NB4 (cell line): ENCODE measurements at regions not wholly inside any gene's neighbourhood (a gene's known extent, or its start where the extent isn't known, plus 50 kb on each side); places are given as distances from the start of the nearest gene placed in this dataset.

Source experiments
- MYC ChIP-seq: IDR thresholded peaks from 2 replicates; pipeline ENCODE4 v1.6.1; 2011; ENCODE audit warnings: low read depth, low read length
- POLR2A ChIP-seq: IDR thresholded peaks from 2 replicates; pipeline ENCODE4 v1.6.1; 2011; ENCODE audit warnings: mild to moderate bottlenecking; ENCODE audit not compliant: insufficient read length; ENCODE audit errors: extremely low read depth
- TF ChIP-seq, protein P1 (sequence below): IDR thresholded peaks from one replicate; pipeline ENCODE4 v1.5.1; 2012; ENCODE audit warnings: low read depth, low read length
- TF ChIP-seq, protein P2 (sequence below): IDR thresholded peaks from 2 replicates; pipeline ENCODE4 v1.6.1; 2011; ENCODE audit warnings: low read depth, low read length

GRCh38 chrX:139186991-139187390 lies 343.5 kb upstream of the F9 start:
- no peak for TF ChIP-seq POLR2A
- TF ChIP-seq, protein P1, sequence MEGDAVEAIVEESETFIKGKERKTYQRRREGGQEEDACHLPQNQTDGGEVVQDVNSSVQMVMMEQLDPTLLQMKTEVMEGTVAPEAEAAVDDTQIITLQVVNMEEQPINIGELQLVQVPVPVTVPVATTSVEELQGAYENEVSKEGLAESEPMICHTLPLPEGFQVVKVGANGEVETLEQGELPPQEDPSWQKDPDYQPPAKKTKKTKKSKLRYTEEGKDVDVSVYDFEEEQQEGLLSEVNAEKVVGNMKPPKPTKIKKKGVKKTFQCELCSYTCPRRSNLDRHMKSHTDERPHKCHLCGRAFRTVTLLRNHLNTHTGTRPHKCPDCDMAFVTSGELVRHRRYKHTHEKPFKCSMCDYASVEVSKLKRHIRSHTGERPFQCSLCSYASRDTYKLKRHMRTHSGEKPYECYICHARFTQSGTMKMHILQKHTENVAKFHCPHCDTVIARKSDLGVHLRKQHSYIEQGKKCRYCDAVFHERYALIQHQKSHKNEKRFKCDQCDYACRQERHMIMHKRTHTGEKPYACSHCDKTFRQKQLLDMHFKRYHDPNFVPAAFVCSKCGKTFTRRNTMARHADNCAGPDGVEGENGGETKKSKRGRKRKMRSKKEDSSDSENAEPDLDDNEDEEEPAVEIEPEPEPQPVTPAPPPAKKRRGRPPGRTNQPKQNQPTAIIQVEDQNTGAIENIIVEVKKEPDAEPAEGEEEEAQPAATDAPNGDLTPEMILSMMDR = no peak
- TF ChIP-seq, protein P2, sequence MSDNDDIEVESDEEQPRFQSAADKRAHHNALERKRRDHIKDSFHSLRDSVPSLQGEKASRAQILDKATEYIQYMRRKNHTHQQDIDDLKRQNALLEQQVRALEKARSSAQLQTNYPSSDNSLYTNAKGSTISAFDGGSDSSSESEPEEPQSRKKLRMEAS = no peak
- no peak for TF ChIP-seq MYC
